A673 (cell line): ENCODE measurements at regions not wholly inside any gene's neighbourhood (a gene's known extent, or its start where the extent isn't known, plus 50 kb on each side); places are given as distances from the start of the nearest gene placed in this dataset.

Source experiments
- BruUV-seq: library from RNA; stranded (reverse); fragments of 400-500 nt; replicated peaks from 2 replicates; lab custom pipeline; 2021; lab: Mats Ljungman, UMichigan
- CTCF ChIA-PET: fragments of 300-600 bp; sonication (Branson Sonifier 250); formaldehyde crosslinking; loops from one replicate; lab custom pipeline; 2022; ENCODE audit warnings: antibody characterized with exemption; lab: Charles Lee
- POLR2A ChIA-PET: fragments of 300-600 bp; sonication (Branson Sonifier 250); formaldehyde crosslinking; loops from one replicate; lab custom pipeline; 2022; ENCODE audit warnings: antibody characterized with exemption; ENCODE audit not compliant: low non-redundant PET; lab: Charles Lee
- DNase-seq: peaks from one replicate; pipeline ENCODE4 v3.0.0-alpha.2; 2015; ENCODE audit warnings: low spot score
- H3K27ac ChIP-seq: fragments of 200-600 bp; sonication (generic); 2 replicates; pipeline ENCODE4 v1.5.1; 2016; ENCODE audit warnings: mixed run types, low read depth, mild to moderate bottlenecking, mixed read lengths, antibody characterized with exemption, low read length; ENCODE audit not compliant: poor library complexity, severe bottlenecking
- H3K27me3 ChIP-seq: fragments of 200-600 bp; sonication (generic); replicated peaks from 2 replicates; pipeline ENCODE4 v1.6.1; 2017; ENCODE audit warnings: mixed run types, low read depth, mild to moderate bottlenecking, mixed read lengths, antibody characterized with exemption, low read length; ENCODE audit not compliant: insufficient read depth, poor library complexity
- H3K36me3 ChIP-seq: fragments of 200-600 bp; sonication (generic); 2 replicates; pipeline ENCODE4 v1.6.1; 2016; ENCODE audit warnings: mixed run types, mild to moderate bottlenecking, mixed read lengths, antibody characterized with exemption, low read length; ENCODE audit not compliant: insufficient read depth, poor library complexity, severe bottlenecking
- H3K4me1 ChIP-seq: fragments of 200-600 bp; sonication (generic); 2 replicates; pipeline ENCODE4 v1.6.1; 2017; ENCODE audit warnings: mixed run types, mild to moderate bottlenecking, mixed read lengths, antibody characterized with exemption, low read length; ENCODE audit not compliant: insufficient read depth, poor library complexity, severe bottlenecking
- H3K4me3 ChIP-seq: fragments of 200-600 bp; sonication (generic); 2 replicates; pipeline ENCODE4 v1.5.1; 2016; ENCODE audit warnings: low read depth, mixed run types, mild to moderate bottlenecking, mixed read lengths, low read length; ENCODE audit not compliant: poor library complexity, severe bottlenecking
- H3K9me3 ChIP-seq: fragments of 200-600 bp; sonication (generic); 2 replicates; pipeline ENCODE4 v1.6.1; 2016; ENCODE audit warnings: mixed run types, low read depth, mild to moderate bottlenecking, mixed read lengths, antibody characterized with exemption, low read length; ENCODE audit not compliant: poor library complexity, severe bottlenecking
- CTCF ChIP-seq: fragments of 300-800, 200-600 bp; sonication (generic); conservative IDR thresholded peaks from 2 replicates; pipeline ENCODE4 v1.5.1; 2017; ENCODE audit warnings: low read depth, mild to moderate bottlenecking, antibody characterized with exemption, low read length, moderate library complexity, mixed read lengths
- EZH2 ChIP-seq: fragments of 200-600 bp; sonication (generic); IDR thresholded peaks from 2 replicates; pipeline ENCODE4 v1.6.1; 2017; ENCODE audit warnings: borderline replicate concordance, low read depth, mild to moderate bottlenecking, mixed read lengths, antibody characterized with exemption, low read length; ENCODE audit not compliant: poor library complexity, severe bottlenecking
- intact Hi-C: fragments of 100-400 bp; cut with micrococcal nuclease; formaldehyde crosslinking; loops from one replicate; pipeline ENCODE4 v1.10.0; 2022; ENCODE audit not compliant: unreplicated experiment

DNA sequence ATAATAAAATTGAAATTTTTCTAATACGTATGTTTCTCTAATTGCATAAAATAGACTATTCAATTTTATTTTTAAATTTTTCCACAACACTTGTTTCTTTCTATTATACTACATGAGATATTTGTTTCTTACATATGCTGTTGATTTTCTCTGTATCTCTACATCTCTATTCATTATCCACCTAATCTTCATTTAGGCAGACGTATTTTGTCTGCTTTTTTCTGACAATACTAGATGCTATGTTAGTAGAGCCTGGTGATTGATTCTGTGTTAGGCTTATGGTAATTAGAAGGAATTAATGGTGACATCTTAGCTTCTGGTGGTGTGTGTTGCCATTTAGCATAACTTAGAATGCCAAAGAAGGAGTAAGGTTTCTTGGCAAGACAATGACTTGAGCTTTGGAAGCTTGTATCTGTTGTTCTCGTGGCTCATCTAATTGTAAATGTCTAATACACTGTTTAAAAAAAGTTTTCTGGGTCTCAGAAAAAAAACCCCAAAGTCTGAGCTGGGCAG is 1610.7 kb upstream of the PCDH20 start:
- ChIA-PET CTCF (no interaction called here), POLR2A (no interaction called here)
- DNase-seq, result no peak
- H3K4me1 ChIP-seq, result no peaks in the 10 kb centered on the region
- intact Hi-C loops, result no loop called here
- H3K9me3 ChIP-seq, result no peaks in the 10 kb centered on the region
- no TSS peak for BruUV-seq
- H3K27ac ChIP-seq, result no peak overlapping the region
- no peaks in the 10 kb centered on the region for H3K36me3 ChIP-seq
- TF ChIP-seq CTCF (no peak), EZH2 (no peak)
- no peaks in the 10 kb centered on the region for H3K27me3 ChIP-seq
- no peak overlapping the region for H3K4me3 ChIP-seq

GRCh38 chr13:63025741-63026140 is 1610.1 kb upstream of the PCDH20 start:
- intact Hi-C loops, result no loop called here
- Histone ChIP-seq H3K4me1 (no peaks in the 10 kb centered on the region), H3K27ac (no peak overlapping the region), H3K4me3 (no peak overlapping the region), H3K27me3 (no peaks in the 10 kb centered on the region), H3K9me3 (no peaks in the 10 kb centered on the region), H3K36me3 (no peaks in the 10 kb centered on the region)
- BruUV-seq, result no TSS peak
- CTCF ChIA-PET, result no interaction called here
- POLR2A ChIA-PET, result no interaction called here
- TF ChIP-seq EZH2, result no peak
- no peak for TF ChIP-seq CTCF
- DNase-seq, result no peak

DNA sequence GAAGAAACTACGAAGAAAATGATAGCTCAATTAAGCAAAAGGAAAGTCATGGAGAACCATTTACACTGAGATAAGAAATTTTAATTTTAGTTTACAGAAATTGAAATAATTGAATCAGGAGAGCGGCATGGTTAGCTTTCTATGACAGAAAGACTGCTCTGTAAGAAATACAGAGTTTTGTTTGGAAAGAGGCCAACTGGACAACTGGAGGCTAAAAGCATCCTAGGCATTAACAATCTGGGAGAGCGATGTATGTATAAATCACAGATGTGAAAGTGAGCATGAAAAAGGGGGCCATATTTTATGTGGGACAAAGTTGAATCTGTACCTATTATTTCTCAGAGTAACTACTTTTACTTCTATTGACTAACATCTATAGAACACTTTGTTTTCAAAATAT is 1608.8 kb upstream of the PCDH20 start:
- ChIA-PET POLR2A (no interaction called here), CTCF (no interaction called here)
- no peak overlapping the region for H3K4me3 ChIP-seq
- TF ChIP-seq CTCF (no peak), EZH2 (no peak)
- H3K36me3 ChIP-seq, result no peaks in the 10 kb centered on the region
- BruUV-seq, result no TSS peak
- no peak overlapping the region for H3K27ac ChIP-seq
- H3K4me1 ChIP-seq, result no peaks in the 10 kb centered on the region
- H3K27me3 ChIP-seq, result no peaks in the 10 kb centered on the region
- H3K9me3 ChIP-seq, result no peaks in the 10 kb centered on the region
- intact Hi-C loops, result no loop called here
- no peak for DNase-seq
